HepG2 (cell line): ENCODE measurements at regions not wholly inside any gene's neighbourhood (a gene's known extent, or its start where the extent isn't known, plus 50 kb on each side); places are given as distances from the start of the nearest gene placed in this dataset.

Experiments used
- ETV5 ChIP-seq: IDR thresholded peaks from 2 replicates; pipeline ENCODE4 v1.6.1; 2018; ENCODE audit warnings: missing biosample characterization, missing genetic modification reagents, inconsistent platforms, borderline replicate concordance
- EZH2 ChIP-seq: conservative IDR thresholded peaks from 2 replicates; pipeline ENCODE4 v1.6.1; 2012; ENCODE audit warnings: mild to moderate bottlenecking, low read depth, low read length, moderate library complexity
- NCOR1 ChIP-seq: fragments of 200-600 bp; sonication (generic); IDR thresholded peaks from 2 replicates; pipeline ENCODE4 v1.7.0; 2017; ENCODE audit warnings: antibody characterized with exemption, low read length, borderline replicate concordance
- SALL1 ChIP-seq: sonication (generic); formaldehyde crosslinking; IDR thresholded peaks from 2 replicates; pipeline ENCODE4 v1.8.0; 2022; ENCODE audit warnings: mild to moderate bottlenecking, missing genetic modification reagents
- SIN3A ChIP-seq: IDR thresholded peaks from 2 replicates; pipeline ENCODE4 v1.6.1; 2011; ENCODE audit warnings: low read depth, mild to moderate bottlenecking, control low read depth, low read length, borderline replicate concordance
- SMYD3 ChIP-seq: sonication (generic); formaldehyde crosslinking; IDR thresholded peaks from 2 replicates; pipeline ENCODE4 v1.8.1; 2023; ENCODE audit warnings: mild to moderate bottlenecking, missing genetic modification reagents
- SRY ChIP-seq: sonication (generic); formaldehyde crosslinking; IDR thresholded peaks from 2 replicates; pipeline ENCODE4 v1.8.0; 2022; ENCODE audit warnings: mild to moderate bottlenecking, missing genetic modification reagents
- ZNF343 ChIP-seq: sonication (generic); formaldehyde crosslinking; IDR thresholded peaks from 2 replicates; pipeline ENCODE4 v1.4.0; 2020; ENCODE audit warnings: mild to moderate bottlenecking, missing genetic modification reagents
- ZNF557 ChIP-seq: sonication (generic); formaldehyde crosslinking; IDR thresholded peaks from 2 replicates; pipeline ENCODE4 v1.4.0; 2020; ENCODE audit warnings: missing genetic modification reagents
- ZNF850 ChIP-seq: sonication (generic); formaldehyde crosslinking; conservative IDR thresholded peaks from 2 replicates; pipeline ENCODE4 v1.9.0; 2021; ENCODE audit warnings: mild to moderate bottlenecking, missing genetic modification reagents
- TF ChIP-seq, protein P1 (sequence below): sonication (generic); formaldehyde crosslinking; IDR thresholded peaks from 2 replicates; pipeline ENCODE4 v1.4.0; 2020; ENCODE audit warnings: missing genetic modification reagents
- TF ChIP-seq, protein P2 (sequence below): sonication (generic); formaldehyde crosslinking; IDR thresholded peaks from 2 replicates; pipeline ENCODE4 v1.5.1; 2020; ENCODE audit warnings: mild to moderate bottlenecking, missing genetic modification reagents, moderate library complexity
- TF ChIP-seq, protein P3 (sequence below): IDR thresholded peaks from 2 replicates; pipeline ENCODE4 v1.6.1; 2012; ENCODE audit warnings: low read length, improper control_type of control experiment
- TF ChIP-seq, protein P4 (sequence below): sonication (generic); formaldehyde crosslinking; conservative IDR thresholded peaks from 2 replicates; pipeline ENCODE4 v1.8.1; 2023; ENCODE audit warnings: missing genetic modification reagents
- TF ChIP-seq, protein P5 (sequence below): sonication (generic); formaldehyde crosslinking; IDR thresholded peaks from 2 replicates; pipeline ENCODE4 v1.4.0; 2020; ENCODE audit warnings: missing genetic modification reagents

DNA sequence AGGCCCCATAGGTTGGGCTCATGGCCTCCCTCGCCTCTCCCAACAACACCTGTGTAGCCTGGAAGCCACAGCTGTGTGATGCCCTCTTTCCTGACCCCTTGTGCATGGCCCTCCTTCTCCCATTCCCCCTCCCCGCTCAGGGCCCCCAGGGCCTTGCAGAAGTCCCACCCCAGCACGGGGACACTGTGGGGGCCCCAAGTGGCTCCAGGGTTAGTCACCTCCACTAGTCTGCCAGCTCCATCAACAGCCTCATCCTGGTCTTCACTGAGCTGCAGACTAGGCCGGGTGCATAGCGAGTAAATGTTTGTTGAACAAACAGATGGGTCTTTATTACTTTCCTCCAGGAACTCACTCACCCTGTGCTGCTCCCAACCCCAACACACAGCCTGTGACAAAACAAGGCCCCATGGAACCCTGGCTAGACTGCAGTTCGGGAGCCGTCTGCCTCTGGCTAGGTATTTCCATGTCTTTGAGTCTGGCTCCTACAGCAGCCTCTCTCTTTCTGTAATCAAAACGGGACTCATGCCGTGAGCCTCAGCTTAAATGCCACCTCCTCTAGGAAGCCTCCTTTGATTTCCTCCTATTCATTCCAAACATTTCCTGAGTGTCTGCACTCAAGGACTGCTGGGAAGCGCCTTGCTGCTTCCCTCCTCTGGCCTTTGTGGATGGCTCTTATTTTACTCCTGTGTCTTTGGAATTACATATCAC, 109.9 kb upstream of the ID2 start (continued):
- TF ChIP-seq SMYD3 (CRISPR knock-in tag) (no peak), SRY (peak; percentile 42; the same call in 1 of the 2 replicates), ETV5 (peak; percentile 54; the same call in 1 of the 2 replicates), SALL1 (peak; percentile 82), SIN3A (no peak), NCOR1 (0 out of 2 replicates have a peak, but pooled peaks have one; percentile 23), ZNF343 (CRISPR knock-in tag) (no peak), EZH2 (no peak), ZNF850 (CRISPR knock-in tag) (no peak), ZNF557 (CRISPR knock-in tag) (no peak; the same call in 1 of the 2 replicates)
- TF ChIP-seq, protein P1, sequence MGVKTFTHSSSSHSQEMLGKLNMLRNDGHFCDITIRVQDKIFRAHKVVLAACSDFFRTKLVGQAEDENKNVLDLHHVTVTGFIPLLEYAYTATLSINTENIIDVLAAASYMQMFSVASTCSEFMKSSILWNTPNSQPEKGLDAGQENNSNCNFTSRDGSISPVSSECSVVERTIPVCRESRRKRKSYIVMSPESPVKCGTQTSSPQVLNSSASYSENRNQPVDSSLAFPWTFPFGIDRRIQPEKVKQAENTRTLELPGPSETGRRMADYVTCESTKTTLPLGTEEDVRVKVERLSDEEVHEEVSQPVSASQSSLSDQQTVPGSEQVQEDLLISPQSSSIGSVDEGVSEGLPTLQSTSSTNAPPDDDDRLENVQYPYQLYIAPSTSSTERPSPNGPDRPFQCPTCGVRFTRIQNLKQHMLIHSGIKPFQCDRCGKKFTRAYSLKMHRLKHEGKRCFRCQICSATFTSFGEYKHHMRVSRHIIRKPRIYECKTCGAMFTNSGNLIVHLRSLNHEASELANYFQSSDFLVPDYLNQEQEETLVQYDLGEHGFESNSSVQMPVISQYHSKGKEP (CRISPR knock-in tag), result no peak
- TF ChIP-seq, protein P2, sequence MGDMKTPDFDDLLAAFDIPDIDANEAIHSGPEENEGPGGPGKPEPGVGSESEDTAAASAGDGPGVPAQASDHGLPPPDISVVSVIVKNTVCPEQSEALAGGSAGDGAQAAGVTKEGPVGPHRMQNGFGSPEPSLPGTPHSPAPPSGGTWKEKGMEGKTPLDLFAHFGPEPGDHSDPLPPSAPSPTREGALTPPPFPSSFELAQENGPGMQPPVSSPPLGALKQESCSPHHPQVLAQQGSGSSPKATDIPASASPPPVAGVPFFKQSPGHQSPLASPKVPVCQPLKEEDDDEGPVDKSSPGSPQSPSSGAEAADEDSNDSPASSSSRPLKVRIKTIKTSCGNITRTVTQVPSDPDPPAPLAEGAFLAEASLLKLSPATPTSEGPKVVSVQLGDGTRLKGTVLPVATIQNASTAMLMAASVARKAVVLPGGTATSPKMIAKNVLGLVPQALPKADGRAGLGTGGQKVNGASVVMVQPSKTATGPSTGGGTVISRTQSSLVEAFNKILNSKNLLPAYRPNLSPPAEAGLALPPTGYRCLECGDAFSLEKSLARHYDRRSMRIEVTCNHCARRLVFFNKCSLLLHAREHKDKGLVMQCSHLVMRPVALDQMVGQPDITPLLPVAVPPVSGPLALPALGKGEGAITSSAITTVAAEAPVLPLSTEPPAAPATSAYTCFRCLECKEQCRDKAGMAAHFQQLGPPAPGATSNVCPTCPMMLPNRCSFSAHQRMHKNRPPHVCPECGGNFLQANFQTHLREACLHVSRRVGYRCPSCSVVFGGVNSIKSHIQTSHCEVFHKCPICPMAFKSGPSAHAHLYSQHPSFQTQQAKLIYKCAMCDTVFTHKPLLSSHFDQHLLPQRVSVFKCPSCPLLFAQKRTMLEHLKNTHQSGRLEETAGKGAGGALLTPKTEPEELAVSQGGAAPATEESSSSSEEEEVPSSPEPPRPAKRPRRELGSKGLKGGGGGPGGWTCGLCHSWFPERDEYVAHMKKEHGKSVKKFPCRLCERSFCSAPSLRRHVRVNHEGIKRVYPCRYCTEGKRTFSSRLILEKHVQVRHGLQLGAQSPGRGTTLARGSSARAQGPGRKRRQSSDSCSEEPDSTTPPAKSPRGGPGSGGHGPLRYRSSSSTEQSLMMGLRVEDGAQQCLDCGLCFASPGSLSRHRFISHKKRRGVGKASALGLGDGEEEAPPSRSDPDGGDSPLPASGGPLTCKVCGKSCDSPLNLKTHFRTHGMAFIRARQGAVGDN, result peak; percentile 81
- TF ChIP-seq, protein P3, sequence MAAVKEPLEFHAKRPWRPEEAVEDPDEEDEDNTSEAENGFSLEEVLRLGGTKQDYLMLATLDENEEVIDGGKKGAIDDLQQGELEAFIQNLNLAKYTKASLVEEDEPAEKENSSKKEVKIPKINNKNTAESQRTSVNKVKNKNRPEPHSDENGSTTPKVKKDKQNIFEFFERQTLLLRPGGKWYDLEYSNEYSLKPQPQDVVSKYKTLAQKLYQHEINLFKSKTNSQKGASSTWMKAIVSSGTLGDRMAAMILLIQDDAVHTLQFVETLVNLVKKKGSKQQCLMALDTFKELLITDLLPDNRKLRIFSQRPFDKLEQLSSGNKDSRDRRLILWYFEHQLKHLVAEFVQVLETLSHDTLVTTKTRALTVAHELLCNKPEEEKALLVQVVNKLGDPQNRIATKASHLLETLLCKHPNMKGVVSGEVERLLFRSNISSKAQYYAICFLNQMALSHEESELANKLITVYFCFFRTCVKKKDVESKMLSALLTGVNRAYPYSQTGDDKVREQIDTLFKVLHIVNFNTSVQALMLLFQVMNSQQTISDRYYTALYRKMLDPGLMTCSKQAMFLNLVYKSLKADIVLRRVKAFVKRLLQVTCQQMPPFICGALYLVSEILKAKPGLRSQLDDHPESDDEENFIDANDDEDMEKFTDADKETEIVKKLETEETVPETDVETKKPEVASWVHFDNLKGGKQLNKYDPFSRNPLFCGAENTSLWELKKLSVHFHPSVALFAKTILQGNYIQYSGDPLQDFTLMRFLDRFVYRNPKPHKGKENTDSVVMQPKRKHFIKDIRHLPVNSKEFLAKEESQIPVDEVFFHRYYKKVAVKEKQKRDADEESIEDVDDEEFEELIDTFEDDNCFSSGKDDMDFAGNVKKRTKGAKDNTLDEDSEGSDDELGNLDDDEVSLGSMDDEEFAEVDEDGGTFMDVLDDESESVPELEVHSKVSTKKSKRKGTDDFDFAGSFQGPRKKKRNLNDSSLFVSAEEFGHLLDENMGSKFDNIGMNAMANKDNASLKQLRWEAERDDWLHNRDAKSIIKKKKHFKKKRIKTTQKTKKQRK, result no peak
- TF ChIP-seq, protein P4, sequence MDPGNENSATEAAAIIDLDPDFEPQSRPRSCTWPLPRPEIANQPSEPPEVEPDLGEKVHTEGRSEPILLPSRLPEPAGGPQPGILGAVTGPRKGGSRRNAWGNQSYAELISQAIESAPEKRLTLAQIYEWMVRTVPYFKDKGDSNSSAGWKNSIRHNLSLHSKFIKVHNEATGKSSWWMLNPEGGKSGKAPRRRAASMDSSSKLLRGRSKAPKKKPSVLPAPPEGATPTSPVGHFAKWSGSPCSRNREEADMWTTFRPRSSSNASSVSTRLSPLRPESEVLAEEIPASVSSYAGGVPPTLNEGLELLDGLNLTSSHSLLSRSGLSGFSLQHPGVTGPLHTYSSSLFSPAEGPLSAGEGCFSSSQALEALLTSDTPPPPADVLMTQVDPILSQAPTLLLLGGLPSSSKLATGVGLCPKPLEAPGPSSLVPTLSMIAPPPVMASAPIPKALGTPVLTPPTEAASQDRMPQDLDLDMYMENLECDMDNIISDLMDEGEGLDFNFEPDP, result no peak
- TF ChIP-seq, protein P5, sequence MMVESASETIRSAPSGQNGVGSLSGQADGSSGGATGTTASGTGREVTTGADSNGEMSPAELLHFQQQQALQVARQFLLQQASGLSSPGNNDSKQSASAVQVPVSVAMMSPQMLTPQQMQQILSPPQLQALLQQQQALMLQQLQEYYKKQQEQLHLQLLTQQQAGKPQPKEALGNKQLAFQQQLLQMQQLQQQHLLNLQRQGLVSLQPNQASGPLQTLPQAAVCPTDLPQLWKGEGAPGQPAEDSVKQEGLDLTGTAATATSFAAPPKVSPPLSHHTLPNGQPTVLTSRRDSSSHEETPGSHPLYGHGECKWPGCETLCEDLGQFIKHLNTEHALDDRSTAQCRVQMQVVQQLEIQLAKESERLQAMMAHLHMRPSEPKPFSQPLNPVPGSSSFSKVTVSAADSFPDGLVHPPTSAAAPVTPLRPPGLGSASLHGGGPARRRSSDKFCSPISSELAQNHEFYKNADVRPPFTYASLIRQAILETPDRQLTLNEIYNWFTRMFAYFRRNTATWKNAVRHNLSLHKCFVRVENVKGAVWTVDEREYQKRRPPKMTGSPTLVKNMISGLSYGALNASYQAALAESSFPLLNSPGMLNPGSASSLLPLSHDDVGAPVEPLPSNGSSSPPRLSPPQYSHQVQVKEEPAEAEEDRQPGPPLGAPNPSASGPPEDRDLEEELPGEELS, result 0 out of 2 replicates have a peak, but pooled peaks have one; percentile 48
